Activated CD8-positive, alpha-beta T cell treated with anti-CD3 and anti-CD28 coated beads for 36 hours (primary cell): ENCODE measurements at regions not wholly inside any gene's neighbourhood (a gene's known extent, or its start where the extent isn't known, plus 50 kb on each side); places are given as distances from the start of the nearest gene placed in this dataset.
A peak's percentile ranks its signal among the peaks of the same experiment; 100 is the strongest.

ENCODE experiments used
- ATAC-seq: fragments of 200-7000 bp; cut with Tn5 transposase; one replicate; pipeline ENCODE4 v1.10.0; 2021; ENCODE audit warnings: mild to moderate bottlenecking, moderate library complexity
- CTCF ChIA-PET: fragments of 350-600 bp; sonication (Branson Sonifier 250); formaldehyde crosslinking; loops from one replicate; lab custom pipeline; 2021; ENCODE audit warnings: antibody characterized with exemption; lab: Charles Lee
- POLR2A ChIA-PET: fragments of 350-600 bp; sonication (Branson Sonifier 250); formaldehyde crosslinking; loops from one replicate; lab custom pipeline; 2021; ENCODE audit warnings: antibody characterized with exemption; lab: Charles Lee
- DNase-seq: peaks from one replicate; pipeline ENCODE4 v3.0.0-alpha.2; 2020
- H3K27ac Mint-ChIP-seq: one replicate; pipeline ENCODE4 v1.8.0; 2021; ENCODE audit warnings: mild to moderate bottlenecking, mixed read lengths
- H3K27me3 Mint-ChIP-seq: one replicate; pipeline ENCODE4 v1.8.0; 2021; ENCODE audit warnings: mixed read lengths
- H3K36me3 Mint-ChIP-seq: one replicate; pipeline ENCODE4 v1.8.0; 2021; ENCODE audit warnings: low read depth, mixed read lengths
- H3K4me1 Mint-ChIP-seq: one replicate; pipeline ENCODE4 v1.8.0; 2021; ENCODE audit warnings: low read depth, mixed read lengths
- H3K4me3 Mint-ChIP-seq: one replicate; pipeline ENCODE4 v1.8.0; 2021; ENCODE audit warnings: mild to moderate bottlenecking, moderate library complexity, mixed read lengths
- H3K9me3 Mint-ChIP-seq: one replicate; pipeline ENCODE4 v1.8.0; 2021; ENCODE audit warnings: mixed read lengths
- intact Hi-C: fragments of 100-400 bp; cut with micrococcal nuclease; formaldehyde crosslinking; loops from one replicate; pipeline ENCODE4 v1.10.0; 2022
- TF ChIP-seq, protein P1 (sequence below): fragments of 200-600 bp; IDR thresholded peaks from one replicate; pipeline ENCODE4 v1.8.0; 2022; ENCODE audit warnings: antibody characterized with exemption, mild to moderate bottlenecking

DNA sequence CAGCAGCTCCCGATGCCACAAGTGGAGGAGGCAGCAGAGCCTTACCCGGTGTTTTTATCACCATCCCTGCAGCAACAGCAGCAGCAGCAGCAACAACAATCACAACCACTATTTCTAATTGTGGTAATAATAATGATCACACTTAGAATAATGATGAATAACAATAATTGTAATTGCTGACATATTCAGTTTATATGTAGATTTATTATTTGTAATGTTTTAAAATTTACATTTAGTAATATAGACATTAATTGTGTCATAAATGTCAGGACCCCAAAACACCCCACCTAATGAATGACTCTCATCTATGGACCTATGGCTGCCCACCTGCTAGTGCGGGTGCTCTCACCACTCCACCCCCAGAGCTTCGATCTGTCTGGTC, 170.0 kb downstream of the AHSP start:
- H3K4me3 Mint-ChIP-seq = no peak overlapping the region

DNA sequence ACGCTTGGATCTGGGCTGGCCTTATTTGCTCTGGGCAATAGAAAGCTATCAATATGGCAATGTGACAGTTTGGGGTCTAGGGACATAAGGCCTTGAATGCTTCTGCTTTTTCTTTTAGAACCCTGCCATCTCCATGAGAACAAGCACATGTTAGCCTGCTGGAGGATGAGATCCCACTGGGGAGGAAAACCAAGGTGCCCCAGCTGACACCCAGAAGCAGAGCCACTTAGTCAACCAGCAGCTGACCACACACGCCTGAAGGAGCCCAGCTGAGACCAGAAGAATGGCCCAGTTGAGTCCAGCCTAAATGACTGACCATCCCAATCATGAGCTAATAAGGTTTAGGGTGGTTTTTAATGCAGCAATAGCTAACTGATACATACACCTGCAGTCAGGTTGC, 171.2 kb downstream of the AHSP start:
- intact Hi-C loops = no loop called here
- Mint-ChIP-seq H3K27me3 (no peaks in the 10 kb centered on the region), H3K4me1 (peaks cover 25% of the 10 kb centered on the region), H3K9me3 (peaks cover 1% of the 10 kb centered on the region), H3K27ac (no peak overlapping the region), H3K4me3 (no peak overlapping the region), H3K36me3 (peaks cover 28% of the 10 kb centered on the region)
- DNase-seq (no peak), ATAC-seq (no peak)
- ChIA-PET CTCF (interaction anchor here (0.8 kb wide), 1 partner anchor 16 kb away, joined by 3 read pairs; no protein-coding TSS in a partner anchor), POLR2A (interaction anchor here (8.0 kb wide), 1 partner anchor 13 kb away, joined by 151 read pairs; a partner anchor contains a TSS)
- TF ChIP-seq, protein P1, sequence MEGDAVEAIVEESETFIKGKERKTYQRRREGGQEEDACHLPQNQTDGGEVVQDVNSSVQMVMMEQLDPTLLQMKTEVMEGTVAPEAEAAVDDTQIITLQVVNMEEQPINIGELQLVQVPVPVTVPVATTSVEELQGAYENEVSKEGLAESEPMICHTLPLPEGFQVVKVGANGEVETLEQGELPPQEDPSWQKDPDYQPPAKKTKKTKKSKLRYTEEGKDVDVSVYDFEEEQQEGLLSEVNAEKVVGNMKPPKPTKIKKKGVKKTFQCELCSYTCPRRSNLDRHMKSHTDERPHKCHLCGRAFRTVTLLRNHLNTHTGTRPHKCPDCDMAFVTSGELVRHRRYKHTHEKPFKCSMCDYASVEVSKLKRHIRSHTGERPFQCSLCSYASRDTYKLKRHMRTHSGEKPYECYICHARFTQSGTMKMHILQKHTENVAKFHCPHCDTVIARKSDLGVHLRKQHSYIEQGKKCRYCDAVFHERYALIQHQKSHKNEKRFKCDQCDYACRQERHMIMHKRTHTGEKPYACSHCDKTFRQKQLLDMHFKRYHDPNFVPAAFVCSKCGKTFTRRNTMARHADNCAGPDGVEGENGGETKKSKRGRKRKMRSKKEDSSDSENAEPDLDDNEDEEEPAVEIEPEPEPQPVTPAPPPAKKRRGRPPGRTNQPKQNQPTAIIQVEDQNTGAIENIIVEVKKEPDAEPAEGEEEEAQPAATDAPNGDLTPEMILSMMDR = no peak

More for the DNA sequence above, 170.0 kb downstream of the AHSP start:
- peaks cover 4% of the 10 kb centered on the region for H3K9me3 Mint-ChIP-seq
- H3K4me1 Mint-ChIP-seq = peaks cover 24% of the 10 kb centered on the region
- intact Hi-C loops = no loop called here
- ChIA-PET CTCF (interaction anchor here (1.0 to 1.9 kb wide), 2 partner anchors 171 to 237 kb away, joined by 4 to 5 read pairs; no protein-coding TSS in a partner anchor), POLR2A (interaction anchor here (8.0 kb wide), 1 partner anchor 14 kb away, joined by 151 read pairs; a partner anchor contains a TSS)
- ATAC-seq (no peak), DNase-seq (no peak)
- peaks cover 19% of the 10 kb centered on the region for H3K36me3 Mint-ChIP-seq
- no peak overlapping the region for H3K27ac Mint-ChIP-seq
- TF ChIP-seq, protein P1 = no peak
- H3K27me3 Mint-ChIP-seq = no peaks in the 10 kb centered on the region

GRCh38 chr16:31699601-31700000, 171.9 kb downstream of the AHSP start:
- ChIA-PET CTCF (interaction anchor here (0.8 kb wide), 1 partner anchor 15 kb away, joined by 3 read pairs; no protein-coding TSS in a partner anchor), POLR2A (interaction anchor here (1.4 to 8.0 kb wide), 2 partner anchors 12 to 174 kb away, joined by 7 to 151 read pairs; partner anchors contain the start of gene ZNF267)
- Mint-ChIP-seq H3K27ac (peak overlapping the region; percentile 20), H3K36me3 (peaks cover 31% of the 10 kb centered on the region), H3K9me3 (peaks cover 1% of the 10 kb centered on the region), H3K27me3 (no peaks in the 10 kb centered on the region), H3K4me1 (peaks cover 25% of the 10 kb centered on the region), H3K4me3 (peak overlapping the region; percentile 91)
- intact Hi-C loops = no loop called here
- no peak for DNase-seq
- TF ChIP-seq, protein P1 = no peak
- ATAC-seq = no peak

DNA sequence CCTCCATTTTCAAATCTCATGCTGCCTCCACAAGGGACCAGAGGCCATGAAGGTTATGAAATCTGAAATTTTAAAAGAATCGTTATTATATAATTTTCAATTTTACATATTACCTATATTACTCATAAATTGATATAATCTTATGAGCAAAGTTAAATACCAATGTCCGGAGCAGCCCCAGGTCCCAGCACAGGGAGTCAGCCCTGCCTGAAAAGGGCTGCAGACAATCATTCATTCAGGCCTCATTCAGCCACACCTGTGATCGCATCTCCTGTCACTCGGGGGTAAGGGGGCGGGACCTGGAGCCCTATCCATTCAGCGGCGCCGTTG, 172.5 kb downstream of the AHSP start:
- no peaks in the 10 kb centered on the region for H3K27me3 Mint-ChIP-seq
- H3K27ac Mint-ChIP-seq = peak overlapping the region; percentile 97
- ChIA-PET CTCF (interaction anchor here (1.2 to 1.3 kb wide), 2 partner anchors 240 to 245 kb away, joined by 6 read pairs; no protein-coding TSS in a partner anchor), POLR2A (interaction anchor here (1.4 to 8.0 kb wide), 3 partner anchors 12 to 241 kb away, joined by 7 to 151 read pairs (median 13); partner anchors contain the start of genes ARMC5 and ZNF267)
- peak overlapping the region; percentile 91 for H3K4me3 Mint-ChIP-seq
- intact Hi-C loops = loop anchor here (5.0 kb wide), 1 partner anchor 172 kb away; the partner anchor contains the start of gene ZNF267
- peaks cover 36% of the 10 kb centered on the region for H3K36me3 Mint-ChIP-seq
- H3K9me3 Mint-ChIP-seq = peaks cover 1% of the 10 kb centered on the region
- TF ChIP-seq, protein P1 = no peak
- DNase-seq (no peak), ATAC-seq (no peak)
- H3K4me1 Mint-ChIP-seq = peaks cover 25% of the 10 kb centered on the region
